Neural cell (in vitro differentiated cells): ENCODE measurements at regions not wholly inside any gene's neighbourhood (a gene's known extent, or its start where the extent isn't known, plus 50 kb on each side); places are given as distances from the start of the nearest gene placed in this dataset.

Experiments used
- H2AFZ ChIP-seq: fragments of 200-600, 300-800 bp; sonication (generic), shearing (Covaris generic); 2 replicates; pipeline ENCODE4 v1.6.0; 2014; ENCODE audit warnings: low read depth, mild to moderate bottlenecking, antibody characterized with exemption, low read length, moderate library complexity
- H3F3A ChIP-seq: fragments of 200-600 bp; shearing (Covaris generic); 2 replicates; pipeline ENCODE4 v1.6.1; 2016; ENCODE audit warnings: mild to moderate bottlenecking, moderate library complexity, mixed read lengths, antibody characterized with exemption, low read length; ENCODE audit not compliant: insufficient read depth, poor library complexity, severe bottlenecking
- H3K27ac ChIP-seq: fragments of 200-600, 300-800 bp; sonication (generic), shearing (Covaris generic); 2 replicates; pipeline ENCODE4 v1.5.1; 2014; ENCODE audit warnings: mild to moderate bottlenecking, low read length, moderate library complexity
- H3K27me3 ChIP-seq: fragments of 300-800, 200-600 bp; sonication (generic), shearing (Covaris generic); 2 replicates; pipeline ENCODE4 v1.6.0; 2014; ENCODE audit warnings: mild to moderate bottlenecking, low read depth, low read length, moderate library complexity; ENCODE audit not compliant: insufficient read depth
- H3K36me3 ChIP-seq: fragments of 300-800, 200-600 bp; sonication (generic), shearing (Covaris generic); 2 replicates; pipeline ENCODE4 v1.5.1; 2014; ENCODE audit warnings: mild to moderate bottlenecking, antibody characterized with exemption, low read length, moderate library complexity; ENCODE audit not compliant: insufficient read depth
- H3K4me2 ChIP-seq: fragments of 300-800, 200-600 bp; sonication (generic), shearing (Covaris generic); 2 replicates; pipeline ENCODE4 v1.6.0; 2014; ENCODE audit warnings: mild to moderate bottlenecking, low read length
- H3K4me3 ChIP-seq: fragments of 300-800, 200-600 bp; sonication (generic), shearing (Covaris generic); 2 replicates; pipeline ENCODE4 v1.5.1; 2014; ENCODE audit warnings: mild to moderate bottlenecking, low read length, moderate library complexity
- H3K79me2 ChIP-seq: fragments of 200-600 bp; shearing (Covaris generic); replicated peaks from 2 replicates; pipeline ENCODE4 v1.6.0; 2014; ENCODE audit warnings: mild to moderate bottlenecking, low read length, moderate library complexity; ENCODE audit not compliant: insufficient read depth
- H3K9ac ChIP-seq: fragments of 300-800, 200-600 bp; sonication (generic), shearing (Covaris generic); 2 replicates; pipeline ENCODE4 v1.6.1; 2016; ENCODE audit warnings: mild to moderate bottlenecking, low read length, mixed read lengths
- H3K9me2 ChIP-seq: fragments of 200-600 bp; shearing (Covaris generic); 2 replicates; pipeline ENCODE4 v1.6.1; 2016; ENCODE audit warnings: mild to moderate bottlenecking, low read length, mixed read lengths; ENCODE audit not compliant: insufficient read depth
- H3K9me3 ChIP-seq: fragments of 200-600, 300-800 bp; sonication (generic), shearing (Covaris generic); 2 replicates; pipeline ENCODE4 v1.6.1; 2016; ENCODE audit warnings: mild to moderate bottlenecking, mixed run types, low read length, moderate library complexity, mixed read lengths
- H4K20me1 ChIP-seq: fragments of 200-600 bp; shearing (Covaris generic); 2 replicates; pipeline ENCODE4 v1.6.1; 2016; ENCODE audit warnings: mild to moderate bottlenecking, mixed run types; ENCODE audit not compliant: insufficient read depth
- CTCF ChIP-seq: fragments of 450-650 bp; IDR thresholded peaks from 2 replicates; pipeline ENCODE4 v1.5.1; 2014; ENCODE audit warnings: antibody characterized with exemption, mild to moderate bottlenecking, moderate library complexity; ENCODE audit not compliant: poor library complexity, severe bottlenecking
- EP300 ChIP-seq: fragments of 450-650 bp; conservative IDR thresholded peaks from 2 replicates; pipeline ENCODE4 v1.6.1; 2014; ENCODE audit warnings: antibody characterized with exemption, mild to moderate bottlenecking, moderate library complexity; ENCODE audit not compliant: poor library complexity, severe bottlenecking
- EZH2 ChIP-seq: fragments of 200-600, 300-800 bp; shearing (Covaris generic), sonication (generic); IDR thresholded peaks from 2 replicates; pipeline ENCODE4 v1.6.1; 2014; ENCODE audit warnings: antibody characterized with exemption, low read length, borderline replicate concordance, mild to moderate bottlenecking; ENCODE audit not compliant: insufficient read depth, poor library complexity, severe bottlenecking
- MXI1 ChIP-seq: fragments of 450-650 bp; conservative IDR thresholded peaks from 2 replicates; pipeline ENCODE4 v1.6.1; 2014; ENCODE audit warnings: antibody characterized with exemption, mild to moderate bottlenecking; ENCODE audit not compliant: poor library complexity, severe bottlenecking
- POLR2AphosphoS5 ChIP-seq: IDR thresholded peaks from 2 replicates; pipeline ENCODE4 v1.6.1; 2012
- RAD21 ChIP-seq: fragments of 450-650 bp; conservative IDR thresholded peaks from 2 replicates; pipeline ENCODE4 v1.6.1; 2014; ENCODE audit warnings: antibody characterized with exemption, mild to moderate bottlenecking, moderate library complexity
- REST ChIP-seq: IDR thresholded peaks from 2 replicates; pipeline ENCODE4 v1.6.1; 2012; ENCODE audit warnings: borderline replicate concordance
- SMC3 ChIP-seq: fragments of 450-650 bp; conservative IDR thresholded peaks from 2 replicates; pipeline ENCODE4 v1.6.1; 2014; ENCODE audit warnings: antibody characterized with exemption, mild to moderate bottlenecking, moderate library complexity; ENCODE audit not compliant: poor library complexity
- TAF1 ChIP-seq: IDR thresholded peaks from 2 replicates; pipeline ENCODE4 v1.6.1; 2012; ENCODE audit warnings: low read depth

GRCh38 chr4:20362148-20362547 lies 110.4 kb downstream of the SLIT2 start:
- TF ChIP-seq RAD21 (no peak), EP300 (no peak), SMC3 (no peak), POLR2AphosphoS5 (no peak), MXI1 (no peak), REST (no peak), EZH2 (no peak), CTCF (no peak), TAF1 (no peak)
- no peaks in the 10 kb centered on the region for H3K36me3 ChIP-seq
- H3K9me3 ChIP-seq, result no peaks in the 10 kb centered on the region
- H3K4me2 ChIP-seq, result no peak overlapping the region
- H4K20me1 ChIP-seq, result no peaks in the 10 kb centered on the region
- peaks cover 7% of the 10 kb centered on the region for H3K79me2 ChIP-seq
- H3F3A ChIP-seq, result no peaks in the 10 kb centered on the region
- no peaks in the 10 kb centered on the region for H3K27me3 ChIP-seq
- H3K9ac ChIP-seq, result no peak overlapping the region
- H2AFZ ChIP-seq, result no peak overlapping the region
- no peak overlapping the region for H3K4me3 ChIP-seq
- no peaks in the 10 kb centered on the region for H3K9me2 ChIP-seq
- no peak overlapping the region for H3K27ac ChIP-seq

- no peak overlapping the region for H3K4me2 ChIP-seq
- no peaks in the 10 kb centered on the region for H3K36me3 ChIP-seq
- no peaks in the 10 kb centered on the region for H3K79me2 ChIP-seq
- H3K9me3 ChIP-seq, result no peaks in the 10 kb centered on the region
- no peak overlapping the region for H3K9ac ChIP-seq
- H3K4me3 ChIP-seq, result no peak overlapping the region
- H3K9me2 ChIP-seq, result no peaks in the 10 kb centered on the region
- no peak for TF ChIP-seq MXI1
- TF ChIP-seq CTCF, result no peak
- TF ChIP-seq SMC3, result no peak
- no peak for TF ChIP-seq RAD21
- TF ChIP-seq EZH2, result no peak
- no peak for TF ChIP-seq REST
- no peak for TF ChIP-seq EP300
- TF ChIP-seq TAF1, result no peak
- TF ChIP-seq POLR2AphosphoS5, result no peak
- H3F3A ChIP-seq, result no peaks in the 10 kb centered on the region
- H3K27ac ChIP-seq, result no peak overlapping the region
- no peaks in the 10 kb centered on the region for H3K27me3 ChIP-seq
- no peak overlapping the region for H2AFZ ChIP-seq
- H4K20me1 ChIP-seq, result no peaks in the 10 kb centered on the region
Observed at GRCh38 chr4:20364969-20365368, 113.3 kb downstream of the SLIT2 start.
